H9 (cell line): ENCODE measurements at regions not wholly inside any gene's neighbourhood (a gene's known extent, or its start where the extent isn't known, plus 50 kb on each side); places are given as distances from the start of the nearest gene placed in this dataset.

Source experiments
- DNase-seq: peaks from one replicate; pipeline ENCODE4 v3.0.0-alpha.2; 2017
- H2AFZ ChIP-seq: one replicate; pipeline ENCODE4 v1.6.1; 2013; ENCODE audit warnings: mild to moderate bottlenecking, low read length, control low read depth, moderate library complexity
- H2AK5ac ChIP-seq: 2 replicates; pipeline ENCODE4 v1.6.1; 2013; ENCODE audit warnings: low read length, control low read depth, mixed read lengths; ENCODE audit not compliant: insufficient read length
- H2BK120ac ChIP-seq: one replicate; pipeline ENCODE4 v1.6.1; 2013; ENCODE audit warnings: low read depth, mild to moderate bottlenecking, low read length, control low read depth, inconsistent platforms; ENCODE audit not compliant: poor library complexity, severe bottlenecking
- H2BK12ac ChIP-seq: 2 replicates; pipeline ENCODE4 v1.6.1; 2013; ENCODE audit warnings: low read length, control low read depth, mixed read lengths, low read depth; ENCODE audit not compliant: insufficient read length
- H2BK15ac ChIP-seq: 2 replicates; pipeline ENCODE4 v1.6.1; 2013; ENCODE audit warnings: low read depth, low read length, control low read depth
- H2BK20ac ChIP-seq: one replicate; pipeline ENCODE4 v1.6.1; 2013; ENCODE audit warnings: low read depth, mild to moderate bottlenecking, low read length, control low read depth, inconsistent platforms; ENCODE audit not compliant: poor library complexity, severe bottlenecking
- H2BK5ac ChIP-seq: 2 replicates; pipeline ENCODE4 v1.6.1; 2013; ENCODE audit warnings: low read length, control low read depth, mixed read lengths; ENCODE audit not compliant: insufficient read length
- H3K14ac ChIP-seq: 2 replicates; pipeline ENCODE4 v1.6.1; 2013; ENCODE audit warnings: low read length, control low read depth; ENCODE audit not compliant: insufficient read depth
- H3K18ac ChIP-seq: 2 replicates; pipeline ENCODE4 v1.6.1; 2013; ENCODE audit warnings: low read depth, mild to moderate bottlenecking, mixed read lengths, low read length, control low read depth; ENCODE audit not compliant: insufficient read length
- H3K23ac ChIP-seq: 2 replicates; pipeline ENCODE4 v1.6.1; 2013; ENCODE audit warnings: low read length, control low read depth, mixed read lengths, low read depth; ENCODE audit not compliant: insufficient read length
- H3K23me2 ChIP-seq: 2 replicates; pipeline ENCODE4 v1.6.1; 2013; ENCODE audit warnings: low read depth, mild to moderate bottlenecking, mixed read lengths, low read length, control low read depth; ENCODE audit not compliant: insufficient read length, poor library complexity, severe bottlenecking
- H3K27ac ChIP-seq: 2 replicates; pipeline ENCODE4 v1.5.1; 2013; ENCODE audit warnings: low read length, control low read depth, mixed read lengths, low read depth; ENCODE audit not compliant: insufficient read length
- H3K27me3 ChIP-seq: 2 replicates; pipeline ENCODE4 v1.6.1; 2013; ENCODE audit warnings: low read length, control low read depth, inconsistent platforms; ENCODE audit not compliant: insufficient read depth
- H3K4ac ChIP-seq: 2 replicates; pipeline ENCODE4 v1.6.1; 2013; ENCODE audit warnings: low read depth, mild to moderate bottlenecking, control low read depth, inconsistent platforms, low read length, moderate library complexity
- H3K4me1 ChIP-seq: 2 replicates; pipeline ENCODE4 v1.6.1; 2013; ENCODE audit warnings: low read length, control low read depth, inconsistent platforms; ENCODE audit not compliant: insufficient read depth
- H3K4me2 ChIP-seq: 2 replicates; pipeline ENCODE4 v1.6.1; 2013; ENCODE audit warnings: low read length, control low read depth, mixed read lengths; ENCODE audit not compliant: insufficient read length, insufficient read depth
- H3K56ac ChIP-seq: 2 replicates; pipeline ENCODE4 v1.6.1; 2013; ENCODE audit warnings: low read depth, mild to moderate bottlenecking, mixed read lengths, low read length, control low read depth; ENCODE audit not compliant: insufficient read length
- H3K79me1 ChIP-seq: 2 replicates; pipeline ENCODE4 v1.6.1; 2013; ENCODE audit warnings: low read depth, mild to moderate bottlenecking, moderate library complexity, low read length, control low read depth, inconsistent platforms; ENCODE audit not compliant: insufficient read depth, poor library complexity, severe bottlenecking
- H3K79me2 ChIP-seq: 2 replicates; pipeline ENCODE4 v1.6.1; 2013; ENCODE audit warnings: low read length, control low read depth, inconsistent platforms; ENCODE audit not compliant: insufficient read depth
- H3K9ac ChIP-seq: 2 replicates; pipeline ENCODE4 v1.6.1; 2013; ENCODE audit warnings: low read length, control low read depth, mixed read lengths; ENCODE audit not compliant: insufficient read length; ENCODE audit errors: extremely low read depth
- H3K9me3 ChIP-seq: one replicate; pipeline ENCODE4 v1.6.1; 2013; ENCODE audit warnings: low read depth, low read length, inconsistent platforms; ENCODE audit not compliant: control insufficient read depth
- H3T11ph ChIP-seq: one replicate; pipeline ENCODE4 v1.6.1; 2013; ENCODE audit warnings: mild to moderate bottlenecking, low read length, control low read depth, inconsistent platforms
- H4K20me1 ChIP-seq: one replicate; pipeline ENCODE4 v1.6.1; 2013; ENCODE audit not compliant: control insufficient read depth, insufficient read length, insufficient read depth
- H4K5ac ChIP-seq: 2 replicates; pipeline ENCODE4 v1.6.1; 2013; ENCODE audit warnings: low read depth, mild to moderate bottlenecking, mixed read lengths, low read length, control low read depth; ENCODE audit not compliant: insufficient read length
- H4K8ac ChIP-seq: replicated peaks from 2 replicates; pipeline ENCODE4 v1.6.1; 2013; ENCODE audit warnings: low read length, control low read depth, mixed read lengths, low read depth; ENCODE audit not compliant: insufficient read length
- H4K91ac ChIP-seq: 2 replicates; pipeline ENCODE4 v1.6.1; 2013; ENCODE audit warnings: low read depth, mild to moderate bottlenecking, moderate library complexity, mixed read lengths, low read length, control low read depth; ENCODE audit not compliant: insufficient read length
- H3K27ac Mint-ChIP-seq, 3 experiments: 2 replicates in 2 of 3; 3 replicates in 1 of 3; pipeline ENCODE4 v1.8.0; 2020 to 2021; ENCODE audit warnings: mixed read lengths in 3 of 3, mild to moderate bottlenecking in 1 of 3, moderate library complexity in 1 of 3
- H3K27me3 Mint-ChIP-seq: 2 replicates; pipeline ENCODE4 v1.8.0; 2021; ENCODE audit warnings: low read depth, mild to moderate bottlenecking, moderate library complexity, mixed read lengths
- H3K36me3 Mint-ChIP-seq, 3 experiments: 2 replicates in 2 of 3; 3 replicates in 1 of 3; pipeline ENCODE4 v1.8.0; 2020 to 2021; ENCODE audit warnings: low read depth in 3 of 3, mixed read lengths in 3 of 3; ENCODE audit not compliant: insufficient read depth in 1 of 3
- H3K4me1 Mint-ChIP-seq, 2 experiments: 2 replicates each; pipeline ENCODE4 v1.8.0; 2020; ENCODE audit warnings: mixed read lengths in 2 of 2
- H3K4me3 Mint-ChIP-seq, 2 experiments: 2 replicates in 1 of 2; 3 replicates in 1 of 2; pipeline ENCODE4 v1.8.0; 2020 to 2021; ENCODE audit warnings: mild to moderate bottlenecking in 2 of 2, mixed read lengths in 2 of 2, moderate library complexity in 1 of 2
- H3K9me3 Mint-ChIP-seq, 2 experiments: 2 replicates in 1 of 2; 3 replicates in 1 of 2; pipeline ENCODE4 v1.8.0; 2020; ENCODE audit warnings: mild to moderate bottlenecking in 2 of 2, mixed read lengths in 2 of 2, moderate library complexity in 1 of 2
- CTCF ChIP-seq: fragments of 200-600 bp; sonication (generic); conservative IDR thresholded peaks from 3 replicates; pipeline ENCODE4 v1.8.0; 2021; ENCODE audit warnings: antibody characterized with exemption, mild to moderate bottlenecking
- WGBS: extraction: QIAGEN DNeasy Blood & Tissue Kit; methylation state at CpG from one replicate; pipeline ENCODE4 v1.1.7; 2013; ENCODE audit warnings: missing lambda C conversion rate, low lambda C conversion rate, mixed read lengths; ENCODE audit not compliant: insufficient read length; ENCODE audit errors: extremely low coverage; 5-methylcytosine and 5-hydroxymethylcytosine counted together

GRCh38 chr7:142401951-142402350 lies 144.1 kb upstream of the PRSS58 start:
- Histone ChIP-seq H3K14ac (no peak overlapping the region), H3K27ac (no peak overlapping the region), H2BK120ac (no peak overlapping the region), H3K79me1 (no peaks in the 10 kb centered on the region), H3K9ac (no peak overlapping the region), H2BK20ac (no peak overlapping the region), H3K27me3 (no peaks in the 10 kb centered on the region), H3K23ac (no peak overlapping the region), H3K9me3 (no peaks in the 10 kb centered on the region), H2BK15ac (no peak overlapping the region), H2BK5ac (no peak overlapping the region), H4K5ac (no peak overlapping the region), H2BK12ac (no peak overlapping the region), H3K56ac (no peak overlapping the region), H3K4ac (no peak overlapping the region), H2AFZ (no peak overlapping the region), H3K4me2 (no peak overlapping the region), H4K8ac (no peak overlapping the region), H2AK5ac (no peak overlapping the region), H3K18ac (no peak overlapping the region), H3T11ph (no peak overlapping the region), H4K91ac (no peak overlapping the region), H3K4me1 (no peaks in the 10 kb centered on the region), H3K79me2 (no peaks in the 10 kb centered on the region), H3K23me2 (no peaks in the 10 kb centered on the region), H4K20me1 (no peaks in the 10 kb centered on the region)
- Mint-ChIP-seq H3K4me3 (no peak overlapping the region), H3K27me3 (peaks cover 6% of the 10 kb centered on the region), H3K4me1 (no peaks in the 10 kb centered on the region), H3K27ac (no peak overlapping the region), H3K9me3 (no peaks in the 10 kb centered on the region; a peak in 1 of 5 replicates), H3K36me3 (no peaks in the 10 kb centered on the region)
- TF ChIP-seq CTCF, result no peak
- WGBS, result no CpG with 5 or more reads among the region's 3 CpGs
- no peak for DNase-seq
